HG03064 (cell line): ENCODE measurements at regions not wholly inside any gene's neighbourhood (a gene's known extent, or its start where the extent isn't known, plus 50 kb on each side); places are given as distances from the start of the nearest gene placed in this dataset.
"Not testable (repeated sequence)": the region's sequence is repeated elsewhere in the genome, so short reads cannot be mapped to it uniquely, and the experiment has no call there.

ENCODE experiments used
- ATAC-seq: cut with Tn5 transposase; IDR thresholded peaks from one replicate; pipeline ENCODE4 v1.9.1; 2021; ENCODE audit warnings: low read depth; ENCODE audit not compliant: unreplicated experiment

DNA sequence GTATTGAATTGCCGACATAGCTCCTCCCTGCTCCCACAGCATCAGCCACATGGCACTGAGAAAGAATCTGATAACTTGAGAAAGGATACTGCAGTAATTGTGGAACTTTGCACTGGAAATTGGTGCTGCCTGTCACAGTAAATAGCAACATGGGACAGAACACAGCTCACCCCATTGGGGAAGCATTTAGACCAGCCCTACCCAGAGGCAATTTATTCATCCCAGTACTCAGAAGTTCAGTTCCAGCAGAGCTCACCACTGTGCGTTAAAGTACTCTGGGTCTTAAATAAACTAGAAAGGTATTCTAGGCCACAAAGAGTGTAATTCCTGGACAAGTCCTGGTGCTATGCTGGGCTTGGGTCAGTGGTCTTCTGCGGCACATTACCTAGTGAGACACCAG is 347.1 kb downstream of the PYDC2 start:
- no peak for ATAC-seq

GRCh38 chr3:191809326-191809949 is 348.5 kb downstream of the PYDC2 start:
- no peak for ATAC-seq

GRCh38 chr3:191813245-191813644 is 352.3 kb downstream of the PYDC2 start:
- no peak for ATAC-seq

- ATAC-seq = no peak
These were observed 387.9 kb downstream of the PYDC2 start for GRCh38 chr3:191848818-191849217.

GRCh38 chr3:191859531-191859930 is 398.6 kb downstream of the PYDC2 start:
- no peak for ATAC-seq

- ATAC-seq = no peak
These were observed 408.9 kb downstream of the PYDC2 start for GRCh38 chr3:191869738-191870415.

DNA sequence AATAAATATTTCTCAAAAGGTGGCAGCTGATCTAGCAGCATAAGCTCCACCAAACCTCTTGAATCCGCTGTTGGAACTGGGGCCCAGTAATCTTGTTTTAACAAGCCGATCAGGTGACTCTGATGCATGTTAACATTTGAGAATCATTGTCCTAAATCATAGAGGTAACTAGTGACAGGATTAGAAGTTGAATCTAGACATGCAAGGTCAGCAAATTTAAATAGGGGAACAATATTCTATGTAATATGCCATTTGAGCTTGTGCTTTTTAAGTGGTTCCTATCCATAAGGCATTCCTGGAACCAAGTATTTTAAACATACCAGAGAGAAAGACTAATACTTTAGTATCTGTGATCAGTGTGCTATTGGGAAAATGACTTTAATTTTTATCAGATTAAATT is 412.8 kb downstream of the PYDC2 start:
- no peak for ATAC-seq

- ATAC-seq = no peak
These were observed 421.3 kb downstream of the PYDC2 start for GRCh38 chr3:191882289-191882688.

GRCh38 chr3:191884132-191884531 is 423.2 kb downstream of the PYDC2 start:
- no peak for ATAC-seq

DNA sequence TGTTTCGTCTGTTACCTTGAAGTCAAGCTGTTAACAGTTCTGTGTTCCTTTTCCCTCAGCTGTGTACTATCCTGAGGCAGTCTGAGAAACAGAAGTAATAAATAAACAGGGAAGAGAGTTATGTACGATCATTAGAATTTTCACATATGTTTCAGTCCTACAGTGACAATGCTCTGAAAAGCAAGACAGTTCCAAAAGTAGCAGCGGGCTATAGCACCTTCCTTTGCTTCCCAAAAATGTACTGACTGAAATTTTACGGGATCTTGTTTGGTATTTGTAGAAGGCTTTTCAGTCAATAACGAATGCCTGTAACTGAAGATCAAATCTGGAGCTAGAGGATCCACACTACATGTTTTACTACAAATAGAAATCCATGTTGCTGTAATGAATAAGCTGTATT is 428.1 kb downstream of the PYDC2 start:
- no peak for ATAC-seq

GRCh38 chr3:191889756-191890155 is 428.8 kb downstream of the PYDC2 start:
- ATAC-seq = no peak

- ATAC-seq = no peak
These were observed 433.4 kb downstream of the PYDC2 start for GRCh38 chr3:191894406-191894805.

DNA sequence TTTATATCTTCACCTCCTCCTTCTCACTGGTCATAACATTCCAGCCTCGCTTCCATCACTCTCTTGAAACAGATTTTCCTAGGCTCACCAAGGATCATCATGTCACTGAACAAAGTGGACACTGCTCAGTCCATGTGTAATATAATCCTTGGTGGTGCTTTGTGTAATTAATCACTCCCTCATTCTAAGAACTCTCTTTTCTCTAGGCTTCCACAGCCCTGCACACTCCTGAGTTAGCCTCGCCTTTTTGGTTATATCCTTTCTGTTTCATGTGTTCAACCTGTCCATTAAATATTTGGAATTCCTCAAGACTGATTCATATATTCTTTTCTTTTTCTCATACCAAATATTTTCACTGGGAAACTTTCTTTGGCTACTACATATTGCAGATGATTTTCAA is 440.8 kb downstream of the PYDC2 start:
- ATAC-seq = no peak

- no peak for ATAC-seq
These were observed 451.7 kb downstream of the PYDC2 start for GRCh38 chr3:191912616-191913204.

- no peak for ATAC-seq
These were observed 454.7 kb downstream of the PYDC2 start for GRCh38 chr3:191915712-191916111.

DNA sequence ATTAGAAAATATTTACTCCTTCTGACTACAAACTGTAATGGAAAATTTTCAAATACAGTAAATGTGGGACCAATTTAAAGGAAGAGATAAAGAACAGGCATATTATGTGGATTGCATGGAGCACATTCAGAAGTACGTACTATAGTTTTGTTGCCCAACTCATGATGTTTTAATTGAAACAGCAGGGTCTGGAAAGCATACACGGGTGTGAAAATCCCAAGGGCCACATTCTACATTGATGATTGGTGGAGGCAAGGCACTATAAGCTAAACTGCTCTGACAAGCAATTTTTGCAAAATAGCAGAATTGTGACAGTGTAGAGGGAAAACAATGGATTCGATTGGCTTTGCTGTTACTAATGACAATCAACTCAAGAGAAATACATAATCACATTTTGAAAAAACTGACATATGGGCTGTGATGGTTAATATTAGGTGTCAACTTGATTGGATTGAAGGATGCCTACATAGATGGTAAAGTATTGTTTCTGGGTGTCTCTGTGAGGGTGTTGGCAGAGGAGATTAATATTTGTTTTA is 458.6 kb downstream of the PYDC2 start:
- no peak for ATAC-seq

DNA sequence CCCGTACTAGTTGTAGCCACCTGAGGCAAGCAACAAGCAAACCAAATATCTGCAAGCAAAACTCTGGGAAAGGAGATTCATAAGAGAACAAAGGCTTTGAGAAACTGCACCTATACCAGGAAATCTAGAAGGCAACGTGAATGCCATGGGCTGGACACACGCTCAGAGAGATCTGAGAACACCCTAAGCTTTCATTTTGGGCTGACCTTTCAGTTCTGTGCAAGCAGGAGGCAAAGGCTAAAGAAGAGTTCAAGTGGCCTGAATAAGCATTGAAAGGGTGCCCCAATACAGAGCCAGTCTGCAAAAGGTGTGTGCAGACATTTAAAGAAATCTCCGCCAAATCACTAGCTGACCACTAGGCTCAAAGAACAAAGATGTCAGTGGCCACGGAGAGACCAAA is 461.6 kb downstream of the PYDC2 start:
- ATAC-seq = no peak

GRCh38 chr3:191927183-191927817 is 466.3 kb downstream of the PYDC2 start:
- ATAC-seq = not testable (repeated sequence)

GRCh38 chr3:191927998-191928397 is 467.0 kb downstream of the PYDC2 start:
- ATAC-seq = not testable (repeated sequence)

DNA sequence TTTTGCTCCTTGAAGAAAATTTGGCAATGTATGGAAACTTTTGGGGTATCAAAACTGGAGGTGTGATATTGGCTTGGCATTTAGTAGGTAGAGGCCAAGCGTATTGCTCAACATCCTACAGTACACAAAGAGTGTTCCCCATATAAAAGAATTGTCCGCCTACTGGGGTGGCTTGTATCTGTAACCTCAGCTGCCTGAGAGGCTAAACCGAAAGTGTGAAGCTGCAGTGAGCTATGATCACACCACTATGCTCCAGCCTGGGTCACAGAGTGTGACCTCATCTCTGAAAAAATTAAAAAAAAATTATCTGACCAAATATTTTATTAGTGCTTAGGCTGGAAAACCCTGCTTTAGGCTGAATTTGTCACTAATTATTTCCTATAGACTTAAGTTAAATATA is 483.9 kb downstream of the PYDC2 start:
- no peak for ATAC-seq

- no peak for ATAC-seq
These were observed 491.2 kb downstream of the PYDC2 start for GRCh38 chr3:191952186-191952585.
